ENCODE measurements at regions not wholly inside any gene's neighbourhood (a gene's known extent, or its start where the extent isn't known, plus 50 kb on each side); places are given as distances from the start of the nearest gene placed in this dataset.

GRCh38 chr9:90478821-90479220, 163.8 kb downstream of the DIRAS2 start:
- TF ChIP-seq, protein P1, sequence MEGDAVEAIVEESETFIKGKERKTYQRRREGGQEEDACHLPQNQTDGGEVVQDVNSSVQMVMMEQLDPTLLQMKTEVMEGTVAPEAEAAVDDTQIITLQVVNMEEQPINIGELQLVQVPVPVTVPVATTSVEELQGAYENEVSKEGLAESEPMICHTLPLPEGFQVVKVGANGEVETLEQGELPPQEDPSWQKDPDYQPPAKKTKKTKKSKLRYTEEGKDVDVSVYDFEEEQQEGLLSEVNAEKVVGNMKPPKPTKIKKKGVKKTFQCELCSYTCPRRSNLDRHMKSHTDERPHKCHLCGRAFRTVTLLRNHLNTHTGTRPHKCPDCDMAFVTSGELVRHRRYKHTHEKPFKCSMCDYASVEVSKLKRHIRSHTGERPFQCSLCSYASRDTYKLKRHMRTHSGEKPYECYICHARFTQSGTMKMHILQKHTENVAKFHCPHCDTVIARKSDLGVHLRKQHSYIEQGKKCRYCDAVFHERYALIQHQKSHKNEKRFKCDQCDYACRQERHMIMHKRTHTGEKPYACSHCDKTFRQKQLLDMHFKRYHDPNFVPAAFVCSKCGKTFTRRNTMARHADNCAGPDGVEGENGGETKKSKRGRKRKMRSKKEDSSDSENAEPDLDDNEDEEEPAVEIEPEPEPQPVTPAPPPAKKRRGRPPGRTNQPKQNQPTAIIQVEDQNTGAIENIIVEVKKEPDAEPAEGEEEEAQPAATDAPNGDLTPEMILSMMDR (optimal IDR thresholded peaks at IDR 0.05 in 1 of 3, IDR thresholded peaks at IDR 0.05 in 1 of 3, conservative IDR thresholded peaks at IDR 0.05 in 1 of 3; ENCODE audit: extremely low read depth in 1 of 3, insufficient read depth in 2 of 3, low read length in 3 of 3) = no peak
- TF ChIP-seq EZH2 (IDR thresholded peaks at IDR 0.05; ENCODE audit: low read length) = no peak
- H3K9me3 ChIP-seq (ENCODE audit: control insufficient read depth, low read depth, low read length) = no peaks in the 10 kb centered on the region
- H3K36me3 ChIP-seq (ENCODE audit: control insufficient read depth in 2 of 2, extremely low read depth in 1 of 2, insufficient read depth in 2 of 2, low read length in 2 of 2) = no peaks in the 10 kb centered on the region
- no peak for DNase-seq (ENCODE audit: low read depth, low spot score)
- H3K4me2 ChIP-seq (ENCODE audit: control insufficient read depth, extremely low read depth, insufficient read depth, low read depth, low read length) = no peak overlapping the region
- no peaks in the 10 kb centered on the region for H3K27me3 ChIP-seq (ENCODE audit: control insufficient read depth, extremely low read depth, insufficient read depth, low read length)
- no peak for FAIRE-seq
- H3K4me1 ChIP-seq (ENCODE audit: control insufficient read depth, extremely low read depth, insufficient read depth, low read length) = no peaks in the 10 kb centered on the region
- H3K4me3 ChIP-seq (ENCODE audit: control insufficient read depth in 2 of 3, extremely low read depth in 1 of 3, insufficient read depth in 2 of 3, low read depth in 1 of 3, low read length in 3 of 3) = no peak overlapping the region
- no peaks in the 10 kb centered on the region for H3K9me1 ChIP-seq (ENCODE audit: control insufficient read depth, extremely low read depth, insufficient read depth, low read length)
- no peak overlapping the region for H2AFZ ChIP-seq (ENCODE audit: control insufficient read depth, low read length)
- dilution Hi-C loops (cut with MboI; ENCODE audit: extremely low pct_ligation_motif_present, low sequenced_read_pairs) = no loop called here
- H3K79me2 ChIP-seq (ENCODE audit: control insufficient read depth, insufficient read depth, low read length) = no peaks in the 10 kb centered on the region
- H4K20me1 ChIP-seq (ENCODE audit: control insufficient read depth, extremely low read depth, insufficient read depth, low read length) = no peaks in the 10 kb centered on the region
- H3K27ac ChIP-seq (ENCODE audit: control insufficient read depth, insufficient read depth, low read length) = no peak overlapping the region
- H3K9ac ChIP-seq (ENCODE audit: control insufficient read depth, extremely low read depth, insufficient read depth, low read length) = no peak overlapping the region

- no peaks in the 10 kb centered on the region for H3K4me1 ChIP-seq (ENCODE audit: control insufficient read depth, extremely low read depth, insufficient read depth, low read length)
- no peaks in the 10 kb centered on the region for H3K27me3 ChIP-seq (ENCODE audit: control insufficient read depth, extremely low read depth, insufficient read depth, low read length)
- no peaks in the 10 kb centered on the region for H3K79me2 ChIP-seq (ENCODE audit: control insufficient read depth, insufficient read depth, low read length)
- H3K9me3 ChIP-seq (ENCODE audit: control insufficient read depth, low read depth, low read length) = no peaks in the 10 kb centered on the region
- H3K9me1 ChIP-seq (ENCODE audit: control insufficient read depth, extremely low read depth, insufficient read depth, low read length) = no peaks in the 10 kb centered on the region
- H3K4me3 ChIP-seq (ENCODE audit: control insufficient read depth in 2 of 3, extremely low read depth in 1 of 3, insufficient read depth in 2 of 3, low read depth in 1 of 3, low read length in 3 of 3) = no peak overlapping the region
- H3K9ac ChIP-seq (ENCODE audit: control insufficient read depth, extremely low read depth, insufficient read depth, low read length) = no peak overlapping the region
- H3K27ac ChIP-seq (ENCODE audit: control insufficient read depth, insufficient read depth, low read length) = no peak overlapping the region
- no peaks in the 10 kb centered on the region for H4K20me1 ChIP-seq (ENCODE audit: control insufficient read depth, extremely low read depth, insufficient read depth, low read length)
- TF ChIP-seq, protein P1 (optimal IDR thresholded peaks at IDR 0.05 in 1 of 3, IDR thresholded peaks at IDR 0.05 in 1 of 3, conservative IDR thresholded peaks at IDR 0.05 in 1 of 3; ENCODE audit: extremely low read depth in 1 of 3, insufficient read depth in 2 of 3, low read length in 3 of 3) = no peak
- no peak for TF ChIP-seq EZH2 (IDR thresholded peaks at IDR 0.05; ENCODE audit: low read length)
- FAIRE-seq = no peak
- no peak for DNase-seq (ENCODE audit: low read depth, low spot score)
- H3K36me3 ChIP-seq (ENCODE audit: control insufficient read depth in 2 of 2, extremely low read depth in 1 of 2, insufficient read depth in 2 of 2, low read length in 2 of 2) = no peaks in the 10 kb centered on the region
- H3K4me2 ChIP-seq (ENCODE audit: control insufficient read depth, extremely low read depth, insufficient read depth, low read depth, low read length) = no peak overlapping the region
- dilution Hi-C loops (cut with MboI; ENCODE audit: extremely low pct_ligation_motif_present, low sequenced_read_pairs) = no loop called here
- no peak overlapping the region for H2AFZ ChIP-seq (ENCODE audit: control insufficient read depth, low read length)
These were observed 157.6 kb downstream of the DIRAS2 start for GRCh38 chr9:90485028-90485427.

All from keratinocyte (primary cell).